GM12891 (cell line): ENCODE measurements at regions not wholly inside any gene's neighbourhood (a gene's known extent, or its start where the extent isn't known, plus 50 kb on each side); places are given as distances from the start of the nearest gene placed in this dataset.

Source experiments
- DNase-seq: peaks from one replicate; pipeline ENCODE4 v3.0.0; 2011; ENCODE audit warnings: low spot score; ENCODE audit not compliant: insufficient read length
- FAIRE-seq: peaks from 2 replicates; lab custom pipeline; 2011; peaks lifted over from hg19 to GRCh38; lab: Jason Lieb, UNC
- PAX5 ChIP-seq: IDR thresholded peaks from 2 replicates; pipeline ENCODE4 v1.6.1; 2011; ENCODE audit warnings: low read length, moderate library complexity, mild to moderate bottlenecking; ENCODE audit not compliant: insufficient read depth, severe bottlenecking
- POLR2A ChIP-seq: IDR thresholded peaks from 2 replicates; pipeline ENCODE4 v1.6.1; 2011; ENCODE audit warnings: low read depth, low read length, control low read depth
- POLR2AphosphoS5 ChIP-seq: IDR thresholded peaks from 2 replicates; pipeline ENCODE4 v1.6.1; 2011; ENCODE audit warnings: low read depth, low read length, control low read depth
- POU2F2 ChIP-seq: IDR thresholded peaks from 2 replicates; pipeline ENCODE4 v1.6.1; 2011; ENCODE audit warnings: low read depth, mild to moderate bottlenecking, control low read depth, low read length, moderate library complexity
- SPI1 ChIP-seq: IDR thresholded peaks from 2 replicates; pipeline ENCODE4 v1.6.1; 2011; ENCODE audit warnings: low read depth, low read length, control low read depth
- TAF1 ChIP-seq: IDR thresholded peaks from 2 replicates; pipeline ENCODE4 v1.6.1; 2011; ENCODE audit warnings: low read depth, low read length, control low read depth

- DNase-seq = no peak
Observed at GRCh38 chr3:132911741-132912415, 126.3 kb upstream of the TMEM108 start.

GRCh38 chr3:132907293-132907692, 130.9 kb upstream of the TMEM108 start:
- TF ChIP-seq POLR2AphosphoS5 = no peak
- no peak for TF ChIP-seq PAX5
- no peak for FAIRE-seq
- DNase-seq = no peak

More at GRCh38 chr3:132911741-132912415, 126.3 kb upstream of the TMEM108 start:
- FAIRE-seq = no peak
- no peak for TF ChIP-seq TAF1
- TF ChIP-seq POLR2A = no peak
- no peak for TF ChIP-seq PAX5
- TF ChIP-seq POLR2AphosphoS5 = no peak
- no peak for TF ChIP-seq POU2F2
- TF ChIP-seq SPI1 = no peak

DNA sequence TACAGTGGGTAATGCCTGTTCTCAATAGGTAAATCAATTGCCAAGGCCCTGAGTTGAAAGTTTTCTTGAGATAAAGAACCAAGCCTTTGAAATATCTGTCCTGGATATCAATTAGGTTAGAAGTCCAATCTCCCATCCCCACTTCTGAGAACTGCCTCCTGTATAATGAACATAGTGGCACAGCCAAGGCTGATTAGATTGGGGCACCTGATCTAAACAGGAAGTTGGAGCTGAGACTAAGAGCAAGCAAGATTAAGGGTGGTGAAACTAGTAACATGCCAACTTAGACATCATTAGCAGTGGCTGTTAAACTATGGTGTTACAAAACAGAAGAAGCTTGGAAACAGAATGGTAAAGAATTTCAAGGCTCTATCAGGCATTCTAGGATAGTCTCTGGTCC, 137.7 kb upstream of the TMEM108 start:
- TF ChIP-seq TAF1 = no peak
- no peak for TF ChIP-seq POU2F2
- TF ChIP-seq POLR2AphosphoS5 = no peak
- no peak for TF ChIP-seq PAX5
- TF ChIP-seq POLR2A = no peak
- no peak for TF ChIP-seq SPI1
- FAIRE-seq = no peak
- no peak for DNase-seq

GRCh38 chr3:132898141-132898540, 140.1 kb upstream of the TMEM108 start:
- no peak for DNase-seq
- FAIRE-seq = no peak
- TF ChIP-seq POLR2AphosphoS5 = no peak
- TF ChIP-seq PAX5 = no peak
- no peak for TF ChIP-seq POU2F2
- no peak for TF ChIP-seq POLR2A
- no peak for TF ChIP-seq SPI1
- no peak for TF ChIP-seq TAF1

DNA sequence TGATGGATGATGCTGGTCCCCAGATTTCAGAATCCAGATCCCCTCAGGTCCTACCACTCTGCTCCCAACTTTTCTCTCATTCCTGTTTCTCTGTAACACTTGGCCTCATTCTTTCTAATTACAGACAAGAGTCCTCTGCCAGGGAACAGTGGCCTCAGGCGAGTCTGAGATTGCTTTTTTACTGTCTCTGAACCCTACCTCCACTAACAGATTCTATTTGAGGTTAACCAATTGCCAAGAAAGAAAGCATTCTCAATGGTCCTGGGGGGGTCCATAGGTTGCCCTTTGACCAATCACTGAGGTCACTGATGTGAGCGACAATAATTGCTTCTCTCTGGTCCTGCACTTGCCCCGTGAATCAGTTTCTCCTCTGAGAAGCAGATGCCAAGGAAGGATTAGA, 145.2 kb upstream of the TMEM108 start:
- no peak for DNase-seq
- TF ChIP-seq POLR2AphosphoS5 = no peak
- TF ChIP-seq TAF1 = no peak
- TF ChIP-seq POLR2A = no peak
- no peak for TF ChIP-seq POU2F2
- TF ChIP-seq SPI1 = no peak
- TF ChIP-seq PAX5 = no peak
- no peak for FAIRE-seq

DNA sequence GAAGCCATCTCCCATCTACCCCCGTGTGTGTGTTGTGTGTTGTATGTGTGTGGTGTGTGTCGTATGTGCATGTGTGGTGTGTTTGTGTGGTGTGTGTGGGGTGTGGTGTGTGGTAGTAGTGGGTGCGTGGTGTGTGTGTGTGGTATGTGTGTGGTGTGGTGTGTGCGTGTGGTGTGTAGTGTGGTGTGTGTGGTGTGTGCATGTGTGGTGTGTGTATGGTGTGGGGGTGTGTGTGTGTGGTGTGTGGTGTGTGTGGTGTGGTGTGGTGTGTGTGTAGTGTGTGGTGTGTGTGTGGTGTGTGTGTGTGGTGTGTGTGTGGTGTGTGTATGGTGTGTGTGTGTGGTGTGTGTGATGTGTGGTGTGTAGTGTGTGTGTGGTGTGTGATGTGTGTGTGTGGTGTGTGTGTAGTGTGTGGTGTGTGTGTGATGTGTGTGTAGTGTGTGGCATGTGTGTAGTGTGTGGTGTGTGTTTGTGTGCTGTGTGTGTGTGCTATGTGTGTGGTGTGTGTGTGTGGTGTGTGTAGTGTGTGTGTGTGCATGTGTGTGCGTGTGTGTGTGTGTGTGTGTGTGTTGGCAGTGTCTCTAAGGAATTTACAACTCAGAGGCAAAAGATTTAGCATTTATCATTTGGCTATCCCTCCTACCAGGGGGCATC, 156.3 kb upstream of the TMEM108 start:
- no peak for TF ChIP-seq TAF1
- no peak for TF ChIP-seq POU2F2
- no peak for TF ChIP-seq SPI1
- TF ChIP-seq PAX5 = no peak
- no peak for TF ChIP-seq POLR2A
- TF ChIP-seq POLR2AphosphoS5 = no peak
- FAIRE-seq = peak; percentile 91

DNA sequence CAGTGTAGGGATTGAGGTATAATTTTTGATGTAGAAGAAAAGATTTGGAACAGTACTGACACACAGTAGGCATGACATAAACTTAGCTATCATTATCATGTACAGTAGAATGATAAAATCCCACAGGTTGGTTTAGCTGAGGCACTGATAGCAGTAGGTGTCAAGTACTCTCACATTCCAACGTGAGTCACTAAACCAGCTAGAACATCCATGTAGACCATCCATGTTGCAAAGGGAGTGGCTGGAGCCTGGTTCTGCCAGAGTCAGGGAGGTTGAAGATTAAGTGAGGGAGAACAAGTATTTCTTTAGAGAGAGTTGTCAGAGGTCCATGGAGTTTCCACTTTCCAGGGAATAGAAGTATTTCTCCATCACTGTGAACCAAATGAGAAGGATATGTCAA, 157.2 kb upstream of the TMEM108 start:
- DNase-seq (no peak), FAIRE-seq (no peak)
- TF ChIP-seq POLR2AphosphoS5 (no peak), POLR2A (no peak), POU2F2 (no peak), PAX5 (no peak), TAF1 (no peak), SPI1 (no peak)

More for the DNA sequence above, 156.3 kb upstream of the TMEM108 start:
- DNase-seq = no peak

DNA sequence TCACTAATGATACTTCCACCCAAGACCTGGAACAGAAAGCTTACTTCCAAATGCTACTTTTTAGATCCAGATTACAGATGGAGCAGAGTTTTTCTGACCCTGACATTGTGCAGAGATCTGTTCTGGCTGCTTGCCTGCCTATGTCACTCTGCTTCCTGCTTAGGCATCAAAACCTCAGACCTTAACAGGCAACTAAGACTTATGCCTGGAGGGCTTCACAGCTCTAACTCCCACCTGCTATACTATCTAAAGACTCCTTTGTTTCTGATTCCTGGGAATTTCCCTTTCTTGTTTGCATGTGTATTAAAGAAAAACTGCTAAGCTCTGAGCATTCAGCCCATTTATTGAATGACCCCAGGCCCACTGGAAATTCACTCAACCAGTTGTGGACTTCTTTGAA, 157.4 kb upstream of the NPHP3 start:
- FAIRE-seq (no peak), DNase-seq (no peak)
- TF ChIP-seq POLR2AphosphoS5 = no peak
- TF ChIP-seq SPI1 = no peak
- TF ChIP-seq TAF1 = no peak
- TF ChIP-seq POLR2A = no peak

GRCh38 chr3:132874701-132875100, 152.5 kb upstream of the NPHP3 start:
- no peak for FAIRE-seq
- no peak for DNase-seq
- TF ChIP-seq POLR2A = no peak
- TF ChIP-seq POLR2AphosphoS5 = no peak
- TF ChIP-seq PAX5 = no peak
- TF ChIP-seq POU2F2 = no peak
- no peak for TF ChIP-seq TAF1
- TF ChIP-seq SPI1 = no peak

- FAIRE-seq (no peak), DNase-seq (no peak)
- no peak for TF ChIP-seq POU2F2
- TF ChIP-seq POLR2AphosphoS5 = no peak
- TF ChIP-seq TAF1 = no peak
- no peak for TF ChIP-seq PAX5
- TF ChIP-seq POLR2A = no peak
- TF ChIP-seq SPI1 = no peak
Observed at GRCh38 chr3:132872711-132873110, 150.5 kb upstream of the NPHP3 start.
